GM18858 (cell line): ENCODE measurements at regions not wholly inside any gene's neighbourhood (a gene's known extent, or its start where the extent isn't known, plus 50 kb on each side); places are given as distances from the start of the nearest gene placed in this dataset.

Experiments
- ATAC-seq: cut with Tn5 transposase; IDR thresholded peaks from one replicate; pipeline ENCODE4 v1.9.1; 2021; ENCODE audit not compliant: unreplicated experiment

DNA sequence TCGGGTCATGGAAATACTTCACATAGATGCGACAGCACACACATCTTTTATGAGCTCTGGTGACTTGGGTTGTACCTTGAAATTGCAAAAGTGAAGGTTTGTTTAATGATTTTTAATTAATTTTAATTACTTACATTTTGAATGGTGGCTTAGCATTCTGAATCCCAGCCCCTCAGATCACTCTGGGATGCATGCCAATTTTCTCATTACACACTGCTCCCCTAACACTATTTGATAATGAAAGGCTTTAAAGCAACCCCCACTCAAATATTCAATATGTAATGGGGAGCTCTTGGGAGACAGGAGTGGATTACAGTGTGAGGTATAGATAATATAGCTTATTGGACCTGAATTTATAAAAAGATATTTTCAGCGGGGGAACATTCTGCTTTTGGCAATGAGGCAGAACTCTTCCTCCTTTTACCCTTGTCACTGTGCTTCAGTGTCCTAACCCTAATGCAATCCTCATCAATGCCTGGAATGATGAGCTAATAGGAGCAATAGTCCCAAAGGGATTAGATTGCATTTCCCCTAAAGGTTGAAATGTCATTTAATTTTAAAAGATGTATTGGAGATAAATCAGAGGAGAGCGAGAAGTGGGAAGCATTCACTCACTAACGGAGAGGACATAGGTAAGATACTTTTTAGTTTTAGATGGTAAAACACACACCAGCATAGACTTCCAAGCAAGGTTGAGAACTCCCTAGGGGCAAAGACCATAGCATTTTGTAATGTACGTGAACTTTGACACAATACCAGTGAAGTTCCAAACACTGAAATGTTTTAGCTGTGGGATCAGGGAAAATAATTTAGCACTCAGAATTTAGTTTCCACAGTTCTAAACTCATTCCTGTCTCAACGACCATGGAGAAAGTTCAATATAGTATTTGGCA, 384.1 kb upstream of the PLXNA2 start:
- no peak for ATAC-seq

DNA sequence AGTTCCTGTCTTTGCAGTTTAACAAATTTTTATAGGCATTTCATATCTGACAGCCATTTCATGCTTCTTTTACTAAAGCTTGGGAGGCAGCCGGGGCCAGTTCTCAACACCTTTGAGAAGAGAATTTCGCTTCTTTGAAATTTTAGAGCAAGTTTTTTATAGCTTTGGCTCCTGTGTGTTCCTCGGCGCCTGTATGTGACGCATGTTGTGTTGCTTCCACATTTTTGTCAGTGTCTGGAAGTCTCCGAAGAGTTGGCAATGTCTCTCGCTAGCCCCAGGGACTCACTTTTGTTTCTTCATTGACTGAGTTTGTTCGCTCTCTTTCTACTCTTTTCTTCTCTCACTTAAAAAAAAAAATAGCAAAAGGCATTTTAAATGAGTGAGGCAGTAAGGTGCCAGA, 386.9 kb upstream of the PLXNA2 start:
- ATAC-seq = no peak

DNA sequence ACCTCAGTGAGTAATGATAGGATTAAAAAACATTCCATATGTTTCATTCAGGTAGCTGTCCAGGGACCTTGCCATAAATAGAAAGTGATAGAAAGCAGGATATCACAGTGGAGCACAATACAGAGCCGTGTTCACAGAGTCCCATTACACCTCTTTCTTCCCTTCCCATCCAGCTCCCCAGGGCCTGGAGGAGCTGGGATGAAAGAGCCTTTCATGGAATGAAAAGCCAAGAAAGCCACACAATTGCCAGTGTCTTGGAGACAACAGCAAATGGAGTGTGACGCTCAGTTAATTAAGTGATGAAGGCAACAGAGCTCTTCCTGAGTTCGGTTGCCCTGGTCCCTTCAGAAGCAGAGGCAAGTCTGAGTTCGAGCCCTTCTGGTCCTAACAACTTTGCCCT, 387.3 kb upstream of the PLXNA2 start:
- ATAC-seq = no peak

DNA sequence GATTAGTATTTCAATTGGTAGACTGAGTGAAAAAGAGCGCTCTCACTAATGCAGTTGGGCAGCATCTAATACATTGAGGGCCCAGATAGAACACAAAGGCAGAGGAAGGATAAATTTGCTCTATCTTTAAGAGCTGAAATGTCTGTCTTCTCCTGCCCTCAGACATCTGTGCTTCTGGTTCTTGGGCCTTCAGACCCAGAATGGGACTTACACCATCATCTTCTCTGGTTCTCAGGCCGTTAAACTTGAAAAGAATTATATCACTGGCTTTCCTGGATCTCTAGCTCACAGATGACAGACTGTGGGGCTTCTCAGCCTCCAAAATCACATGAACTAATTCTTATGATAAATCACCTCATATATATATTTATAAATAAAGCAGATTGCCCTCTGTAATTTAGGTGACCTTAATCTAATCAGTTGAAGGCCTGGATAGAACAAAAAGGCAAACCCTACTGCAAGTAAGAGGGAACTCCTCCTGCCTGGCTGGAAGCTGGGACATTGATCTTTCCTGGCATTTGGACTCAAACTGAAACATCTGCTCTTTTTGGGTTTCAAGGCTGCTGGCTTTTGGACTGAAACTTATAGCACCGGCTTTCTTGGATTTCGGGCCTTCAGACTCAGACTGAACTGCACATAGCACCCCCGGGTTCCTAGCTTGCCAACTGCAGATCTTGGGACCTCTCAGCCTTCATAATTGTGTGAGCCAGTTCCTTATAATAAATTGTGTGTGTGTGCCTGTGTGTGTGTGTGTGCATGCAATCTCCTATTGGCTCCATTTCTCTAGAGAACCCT, 390.4 kb upstream of the PLXNA2 start:
- no peak for ATAC-seq

DNA sequence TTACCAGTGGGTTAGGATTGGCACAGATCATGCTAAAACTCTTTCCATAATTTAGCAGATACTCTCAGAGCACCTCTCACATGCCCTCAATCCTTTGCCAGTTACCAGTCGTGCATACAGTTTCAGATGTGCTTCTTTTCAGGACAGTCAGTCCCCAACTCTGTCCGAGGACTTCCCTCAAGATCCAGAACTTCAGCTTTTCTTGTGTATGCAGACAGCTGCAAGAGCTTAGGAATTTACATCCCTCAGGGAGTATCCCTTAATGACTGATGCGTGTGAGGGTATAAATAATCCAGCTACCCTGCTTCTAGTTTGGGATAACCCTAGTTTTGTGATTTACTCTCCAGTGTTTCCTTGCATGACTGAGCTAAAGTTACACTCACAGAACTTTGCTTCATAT, 393.0 kb upstream of the PLXNA2 start:
- ATAC-seq = no peak

DNA sequence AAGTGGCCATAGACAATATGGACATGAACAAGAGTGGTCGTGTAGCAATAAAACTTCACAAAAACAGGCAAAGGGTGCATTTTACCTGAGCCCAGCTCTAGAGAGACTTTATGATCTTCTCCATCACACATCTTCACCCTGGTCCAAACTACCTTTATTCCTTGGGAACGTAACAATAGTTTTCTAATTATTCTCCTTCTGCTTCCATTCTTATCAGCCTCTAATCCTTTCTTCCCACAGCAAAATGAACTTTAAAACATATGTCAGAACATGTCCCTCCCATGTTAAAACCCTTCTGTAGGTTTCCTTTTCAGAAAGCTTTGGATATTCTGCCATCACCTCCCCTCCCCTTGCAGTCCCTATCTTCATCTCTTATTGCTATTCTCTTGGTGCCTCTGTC, 395.2 kb upstream of the PLXNA2 start:
- ATAC-seq = no peak

DNA sequence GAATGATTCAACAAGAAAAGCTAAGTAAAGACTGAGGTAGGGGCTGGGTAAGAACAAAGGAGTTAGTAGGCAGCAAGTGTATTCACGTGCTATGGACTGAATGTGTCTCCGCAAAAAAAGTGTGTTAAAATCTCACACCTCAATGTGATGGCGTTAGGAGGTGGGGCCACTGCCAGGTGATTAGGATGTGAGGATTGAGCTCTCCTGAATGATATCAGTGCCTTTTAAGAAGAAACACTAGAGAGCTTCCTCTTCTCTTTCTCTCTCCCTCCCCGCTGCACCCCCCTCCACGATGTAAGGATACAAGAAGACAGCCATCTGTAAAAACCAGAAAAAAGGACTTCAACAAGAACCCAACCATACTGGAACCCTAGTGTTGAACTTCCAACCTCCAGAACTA, 396.1 kb upstream of the PLXNA2 start:
- no peak for ATAC-seq

DNA sequence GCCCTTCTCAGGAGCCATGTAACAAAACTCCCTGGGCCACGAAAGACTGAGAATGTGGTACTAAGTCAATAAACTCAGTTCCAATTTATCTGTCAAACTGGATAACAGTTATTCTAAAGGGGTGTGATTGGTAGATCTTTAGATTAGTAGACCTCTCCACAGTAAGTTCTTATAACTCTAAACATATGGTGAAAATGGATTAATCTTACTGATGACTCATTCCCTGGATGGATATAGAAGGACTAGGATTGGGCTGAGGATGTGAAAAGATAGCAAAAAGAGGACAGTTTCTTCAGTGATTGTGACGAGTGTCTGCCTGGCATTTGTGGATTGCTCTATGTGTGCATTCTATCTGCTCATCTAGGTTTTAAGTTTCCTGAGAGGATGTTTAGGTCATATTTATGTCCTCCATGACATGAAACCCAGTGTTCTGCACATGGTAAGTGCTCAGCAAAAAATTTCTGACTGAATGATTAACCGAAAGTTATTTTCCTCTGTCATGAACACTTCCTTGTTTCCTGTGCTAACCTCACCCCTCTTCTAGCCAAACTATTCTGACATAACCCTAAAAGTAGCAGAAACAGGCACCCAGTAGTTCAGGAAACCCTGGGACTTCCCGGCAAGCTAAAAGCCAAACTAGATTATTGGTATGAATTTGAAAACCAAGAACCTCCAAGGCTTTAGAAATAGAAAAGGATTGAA, 397.5 kb upstream of the PLXNA2 start:
- no peak for ATAC-seq

DNA sequence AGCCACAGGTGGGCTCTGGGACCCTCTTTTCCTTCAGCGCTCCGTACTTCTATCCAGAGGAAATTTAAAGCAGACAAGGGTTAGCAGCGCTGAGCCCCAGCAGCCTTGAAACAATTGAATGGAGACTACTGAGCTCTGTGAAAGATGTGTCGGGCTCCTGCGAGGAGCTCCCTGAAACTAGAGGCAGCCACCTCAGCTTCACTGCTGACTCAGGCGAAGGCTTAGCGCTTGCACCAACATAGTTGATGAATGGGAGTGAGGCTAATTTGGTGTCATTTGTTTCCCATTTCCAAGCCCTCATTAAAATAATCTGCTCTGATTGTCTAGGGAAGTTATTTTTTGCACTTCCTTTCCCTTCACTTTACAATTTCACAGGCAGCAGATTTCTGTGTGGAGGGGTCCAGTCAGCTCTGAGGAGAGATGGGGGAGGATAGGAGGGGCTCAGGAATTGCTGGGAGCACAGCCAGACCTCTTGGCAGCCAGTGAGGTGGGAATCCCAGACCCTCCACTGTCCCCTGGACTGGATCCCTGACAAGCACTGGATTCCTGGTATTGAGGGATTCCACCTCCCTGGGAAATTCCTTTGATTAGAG, 398.9 kb upstream of the PLXNA2 start:
- no peak for ATAC-seq

DNA sequence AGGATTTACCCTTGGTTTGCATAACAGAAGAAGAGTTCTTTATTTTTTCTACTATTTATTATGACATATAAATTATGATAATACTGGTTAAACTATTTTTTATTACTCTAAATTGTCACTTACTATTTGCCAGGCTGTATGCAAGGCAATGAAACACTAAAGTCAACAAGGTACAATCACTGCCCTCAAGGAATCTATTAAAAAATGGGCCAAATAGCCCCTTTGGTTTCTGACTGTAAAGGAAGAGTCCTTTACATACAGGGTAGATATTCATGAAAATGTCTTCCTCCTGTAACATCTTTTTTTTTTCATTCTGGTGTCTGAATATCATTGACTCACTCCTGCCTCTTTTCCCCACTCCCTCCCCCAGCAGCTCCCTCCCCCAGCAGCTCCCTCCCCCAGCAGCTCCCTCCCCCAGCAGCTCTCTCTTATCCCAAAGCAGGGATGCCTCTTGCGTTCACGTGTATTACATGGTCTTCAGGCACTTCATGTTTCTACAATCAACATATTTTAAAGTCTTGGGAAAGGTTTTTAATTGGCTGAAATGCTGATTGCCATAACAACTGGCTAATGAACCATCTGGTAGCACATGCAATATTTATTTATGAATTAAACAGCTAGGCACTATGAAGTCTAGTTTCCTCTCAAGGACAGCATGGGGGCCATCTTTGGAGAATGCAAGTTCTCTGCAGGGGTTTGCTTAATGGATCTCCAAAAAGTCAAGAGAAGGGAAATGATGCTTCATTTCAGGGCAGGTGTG, 400.4 kb upstream of the PLXNA2 start:
- no peak for ATAC-seq

DNA sequence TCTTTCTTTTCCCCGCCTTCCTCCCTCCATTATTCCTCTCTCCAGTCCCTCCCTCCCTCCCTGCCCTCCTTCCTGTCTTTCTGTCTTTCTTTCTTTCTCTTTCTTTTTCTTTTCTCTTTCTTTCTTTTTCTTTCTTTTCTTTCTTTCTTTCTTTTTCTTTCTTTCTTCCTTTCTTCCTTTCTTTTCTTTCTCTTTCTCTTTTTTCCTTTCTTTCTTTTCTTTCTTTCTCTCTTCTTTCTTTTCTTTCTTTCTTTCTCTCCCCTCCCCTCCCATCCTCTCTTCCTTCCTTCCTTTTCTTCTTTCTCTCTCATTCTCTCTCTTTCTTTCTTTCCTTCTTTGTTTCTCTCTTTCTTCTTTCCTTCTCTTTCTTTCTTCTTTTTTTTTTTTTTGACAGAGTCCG, 402.2 kb upstream of the PLXNA2 start:
- no peak for ATAC-seq

DNA sequence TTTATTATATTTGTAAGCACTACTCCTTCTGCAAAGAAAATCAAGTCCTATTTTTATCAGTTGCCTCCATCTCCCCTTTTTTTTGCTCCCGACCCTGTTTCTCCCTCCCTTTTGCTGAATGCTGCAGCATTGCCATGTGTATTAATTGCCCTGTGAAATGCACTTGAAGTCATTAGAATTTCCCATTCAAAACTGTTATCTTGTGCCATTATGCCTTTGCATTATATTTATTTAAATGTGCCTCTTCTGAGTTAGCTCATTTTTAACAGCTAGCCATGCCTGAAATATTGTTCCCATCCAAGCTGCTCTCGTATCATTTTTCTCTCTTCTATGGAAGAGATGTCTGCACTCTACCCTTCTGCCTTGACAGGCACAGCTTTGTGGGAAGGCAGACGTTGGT, 404.0 kb upstream of the PLXNA2 start:
- no peak for ATAC-seq

DNA sequence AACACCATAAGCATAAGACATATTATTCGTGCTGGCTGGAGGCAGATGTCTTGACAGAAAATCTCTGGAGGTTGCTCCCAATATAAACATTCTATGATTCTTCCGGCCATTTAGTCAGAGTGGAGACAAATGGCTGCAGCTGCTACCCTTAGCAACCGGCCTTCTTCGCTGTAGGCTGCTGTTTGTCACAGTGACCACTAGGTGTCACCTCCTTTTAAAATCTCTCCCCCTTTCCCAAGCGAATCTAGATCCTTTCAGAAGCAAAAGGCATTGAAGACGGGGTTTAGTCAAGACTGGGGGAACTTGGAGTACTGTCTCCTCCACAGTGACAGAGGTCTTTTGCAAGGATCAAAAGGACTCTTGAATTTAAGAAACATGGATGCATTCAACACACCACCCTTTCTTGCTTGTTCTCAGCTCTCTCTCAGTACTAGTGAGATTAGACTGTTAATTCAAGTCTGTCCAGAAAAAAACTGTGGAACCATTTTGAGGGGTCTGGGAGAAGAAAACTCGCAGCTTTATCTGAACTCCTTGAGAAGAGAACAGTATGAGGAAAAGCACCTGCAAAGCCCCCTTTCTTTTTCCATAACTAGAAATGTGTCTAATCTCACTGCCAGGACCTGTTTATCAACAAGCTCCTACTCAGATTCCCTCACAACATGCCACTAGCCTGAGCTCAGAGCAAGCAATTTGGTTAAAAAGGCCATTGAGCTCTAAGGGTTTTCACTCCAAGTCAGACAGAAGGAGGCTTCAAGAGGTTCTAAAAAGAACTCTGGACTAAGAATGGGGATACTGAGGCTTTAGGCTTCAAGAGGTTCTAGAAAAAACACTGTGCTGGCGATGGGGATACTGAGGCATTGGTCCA, 408.3 kb upstream of the PLXNA2 start:
- peak; percentile 78 for ATAC-seq

DNA sequence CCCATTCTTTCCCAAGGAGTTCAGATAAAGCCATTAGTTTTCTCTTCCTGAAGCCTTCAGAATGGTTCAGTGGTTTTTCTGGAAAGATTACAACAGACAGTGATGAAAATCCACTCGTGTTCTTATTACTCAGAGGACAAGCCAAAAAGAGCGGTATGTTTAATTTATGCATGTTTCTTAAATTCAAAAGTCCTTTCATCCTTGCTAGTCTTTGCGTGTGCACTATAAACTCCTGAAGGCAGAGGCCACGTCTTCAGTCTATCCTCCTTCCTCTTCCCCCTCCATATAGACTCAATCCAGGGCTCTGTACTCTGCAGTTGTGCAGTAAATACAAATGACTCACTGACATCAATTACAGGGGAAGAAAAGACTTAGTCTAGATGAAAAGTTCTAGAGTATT, 409.2 kb upstream of the PLXNA2 start:
- ATAC-seq = no peak

DNA sequence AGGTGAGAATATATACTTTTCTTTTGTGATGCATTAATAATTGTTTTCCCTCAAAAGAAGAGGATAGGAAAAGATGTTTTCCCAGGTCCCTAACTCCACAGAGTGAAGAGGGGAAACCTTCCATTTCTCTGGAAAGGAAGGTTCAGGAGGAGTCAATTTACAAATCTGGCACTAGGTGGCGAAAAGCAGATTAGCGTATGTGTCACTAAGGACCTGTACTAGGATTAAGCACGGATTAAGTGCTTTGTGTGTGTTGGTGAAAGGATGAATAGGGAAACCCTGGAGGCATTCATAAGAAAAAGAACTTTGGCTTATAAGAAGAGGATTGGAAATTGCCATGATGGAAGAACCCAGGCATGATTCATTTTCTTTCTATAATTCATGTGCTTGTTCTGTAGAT, 410.1 kb upstream of the PLXNA2 start:
- ATAC-seq = no peak

DNA sequence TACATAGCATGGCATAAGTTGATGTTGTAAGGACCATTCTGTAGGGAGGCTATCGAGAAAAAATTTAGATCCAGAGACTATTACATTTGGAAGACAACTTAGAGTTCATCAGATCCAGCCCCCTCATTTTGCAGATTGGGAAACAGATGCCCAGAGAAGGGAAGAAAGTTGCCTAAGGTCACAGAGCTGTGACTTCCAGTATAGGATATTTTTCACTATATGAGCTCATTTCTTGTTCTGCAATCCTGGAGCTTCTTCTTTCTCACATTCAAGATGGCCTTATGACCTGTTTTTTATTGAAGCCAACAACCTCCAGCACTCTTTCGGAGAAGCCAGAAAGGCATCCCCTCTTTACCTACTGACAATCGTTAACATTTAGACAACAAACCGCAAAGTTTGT, 421.8 kb upstream of the PLXNA2 start:
- no peak for ATAC-seq

DNA sequence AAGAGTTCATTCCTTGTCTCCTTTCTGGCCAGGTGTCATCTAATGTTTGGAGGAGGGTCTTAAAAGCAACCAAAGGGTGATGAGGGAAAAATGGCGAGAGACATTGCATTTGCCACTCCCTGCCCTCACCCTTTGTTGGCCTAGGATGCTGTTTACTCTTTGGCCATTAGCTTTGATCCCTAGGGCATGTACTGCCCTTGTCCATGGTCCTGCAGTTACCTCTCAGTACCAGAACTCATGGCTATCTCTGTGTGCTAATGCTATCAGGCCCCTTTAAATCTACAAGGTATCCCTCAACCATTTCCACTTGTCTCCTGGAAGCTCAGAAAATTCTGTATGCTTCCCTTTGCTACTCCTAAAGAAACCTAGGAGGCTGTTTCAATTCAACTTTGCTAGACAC, 424.8 kb upstream of the PLXNA2 start:
- no peak for ATAC-seq

DNA sequence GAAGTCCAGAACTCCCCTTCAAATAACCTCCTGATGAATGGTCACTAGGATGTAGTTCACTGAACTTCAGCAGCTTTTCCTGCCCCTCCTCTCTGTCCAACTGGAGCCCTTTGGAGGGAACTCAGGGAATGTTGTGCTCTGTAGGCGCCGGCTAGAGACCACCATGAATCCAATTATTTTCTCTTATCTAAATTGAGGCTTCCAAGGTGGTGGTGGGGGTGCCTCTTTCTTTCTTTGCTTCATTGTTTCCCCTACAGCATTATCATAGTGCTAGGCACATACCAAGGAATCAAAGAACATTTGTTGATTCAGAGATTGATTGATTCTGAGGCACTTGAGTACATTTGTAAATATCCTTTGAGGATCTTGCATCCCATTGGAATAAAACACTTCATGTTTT, 426.6 kb upstream of the PLXNA2 start:
- ATAC-seq = no peak

DNA sequence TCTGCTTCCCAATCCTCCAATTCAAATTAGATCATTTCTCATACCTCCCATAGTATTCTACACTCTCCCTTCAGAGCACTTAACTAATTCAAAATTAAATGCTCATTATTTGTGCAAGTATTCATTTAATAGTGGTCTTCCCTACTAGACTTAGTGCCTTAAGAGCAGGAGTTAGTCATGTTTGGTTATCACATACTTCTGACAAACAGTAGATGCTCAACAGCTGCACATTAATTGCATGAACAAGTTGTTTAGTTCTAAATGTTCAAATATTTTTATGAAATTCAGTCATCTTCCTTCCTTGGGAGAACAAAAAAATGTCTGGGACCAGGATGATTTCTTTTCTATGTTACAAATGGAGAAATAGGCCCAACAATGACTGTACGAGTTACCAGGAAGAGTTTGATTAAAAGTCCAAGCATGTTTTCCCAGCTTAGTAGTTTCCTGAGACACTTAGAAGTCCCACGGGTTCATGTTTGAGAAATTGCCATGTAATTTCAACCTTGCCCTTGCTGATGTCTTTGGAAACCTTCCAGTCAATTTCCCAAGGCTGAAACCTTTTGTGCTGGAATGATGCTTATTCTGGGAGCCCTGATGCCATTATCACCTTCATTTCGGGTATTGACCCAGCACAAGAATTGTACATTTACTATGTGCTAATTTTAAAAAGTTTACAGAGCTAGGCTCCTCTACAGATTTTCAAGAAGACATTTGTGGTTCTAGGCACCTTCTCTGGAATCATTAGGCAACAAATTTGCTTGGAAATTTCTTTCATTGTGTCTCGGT, 437.9 kb upstream of the PLXNA2 start:
- ATAC-seq = no peak
